H9 (cell line): ENCODE measurements at regions not wholly inside any gene's neighbourhood (a gene's known extent, or its start where the extent isn't known, plus 50 kb on each side); places are given as distances from the start of the nearest gene placed in this dataset.

ENCODE experiments used
- DNase-seq: peaks from one replicate; pipeline ENCODE4 v3.0.0-alpha.2; 2017
- H2AFZ ChIP-seq: one replicate; pipeline ENCODE4 v1.6.1; 2013; ENCODE audit warnings: mild to moderate bottlenecking, low read length, control low read depth, moderate library complexity
- H2AK5ac ChIP-seq: 2 replicates; pipeline ENCODE4 v1.6.1; 2013; ENCODE audit warnings: low read length, control low read depth, mixed read lengths; ENCODE audit not compliant: insufficient read length
- H2BK120ac ChIP-seq: one replicate; pipeline ENCODE4 v1.6.1; 2013; ENCODE audit warnings: low read depth, mild to moderate bottlenecking, low read length, control low read depth, inconsistent platforms; ENCODE audit not compliant: poor library complexity, severe bottlenecking
- H2BK12ac ChIP-seq: 2 replicates; pipeline ENCODE4 v1.6.1; 2013; ENCODE audit warnings: low read length, control low read depth, mixed read lengths, low read depth; ENCODE audit not compliant: insufficient read length
- H2BK15ac ChIP-seq: 2 replicates; pipeline ENCODE4 v1.6.1; 2013; ENCODE audit warnings: low read depth, low read length, control low read depth
- H2BK20ac ChIP-seq: one replicate; pipeline ENCODE4 v1.6.1; 2013; ENCODE audit warnings: low read depth, mild to moderate bottlenecking, low read length, control low read depth, inconsistent platforms; ENCODE audit not compliant: poor library complexity, severe bottlenecking
- H2BK5ac ChIP-seq: 2 replicates; pipeline ENCODE4 v1.6.1; 2013; ENCODE audit warnings: low read length, control low read depth, mixed read lengths; ENCODE audit not compliant: insufficient read length
- H3K14ac ChIP-seq: 2 replicates; pipeline ENCODE4 v1.6.1; 2013; ENCODE audit warnings: low read length, control low read depth; ENCODE audit not compliant: insufficient read depth
- H3K18ac ChIP-seq: 2 replicates; pipeline ENCODE4 v1.6.1; 2013; ENCODE audit warnings: low read depth, mild to moderate bottlenecking, mixed read lengths, low read length, control low read depth; ENCODE audit not compliant: insufficient read length
- H3K23ac ChIP-seq: 2 replicates; pipeline ENCODE4 v1.6.1; 2013; ENCODE audit warnings: low read length, control low read depth, mixed read lengths, low read depth; ENCODE audit not compliant: insufficient read length
- H3K23me2 ChIP-seq: 2 replicates; pipeline ENCODE4 v1.6.1; 2013; ENCODE audit warnings: low read depth, mild to moderate bottlenecking, mixed read lengths, low read length, control low read depth; ENCODE audit not compliant: insufficient read length, poor library complexity, severe bottlenecking
- H3K27ac ChIP-seq: 2 replicates; pipeline ENCODE4 v1.5.1; 2013; ENCODE audit warnings: low read length, control low read depth, mixed read lengths, low read depth; ENCODE audit not compliant: insufficient read length
- H3K27me3 ChIP-seq: 2 replicates; pipeline ENCODE4 v1.6.1; 2013; ENCODE audit warnings: low read length, control low read depth, inconsistent platforms; ENCODE audit not compliant: insufficient read depth
- H3K4ac ChIP-seq: 2 replicates; pipeline ENCODE4 v1.6.1; 2013; ENCODE audit warnings: low read depth, mild to moderate bottlenecking, control low read depth, inconsistent platforms, low read length, moderate library complexity
- H3K4me1 ChIP-seq: 2 replicates; pipeline ENCODE4 v1.6.1; 2013; ENCODE audit warnings: low read length, control low read depth, inconsistent platforms; ENCODE audit not compliant: insufficient read depth
- H3K4me2 ChIP-seq: 2 replicates; pipeline ENCODE4 v1.6.1; 2013; ENCODE audit warnings: low read length, control low read depth, mixed read lengths; ENCODE audit not compliant: insufficient read length, insufficient read depth
- H3K56ac ChIP-seq: 2 replicates; pipeline ENCODE4 v1.6.1; 2013; ENCODE audit warnings: low read depth, mild to moderate bottlenecking, mixed read lengths, low read length, control low read depth; ENCODE audit not compliant: insufficient read length
- H3K79me1 ChIP-seq: 2 replicates; pipeline ENCODE4 v1.6.1; 2013; ENCODE audit warnings: low read depth, mild to moderate bottlenecking, moderate library complexity, low read length, control low read depth, inconsistent platforms; ENCODE audit not compliant: insufficient read depth, poor library complexity, severe bottlenecking
- H3K79me2 ChIP-seq: 2 replicates; pipeline ENCODE4 v1.6.1; 2013; ENCODE audit warnings: low read length, control low read depth, inconsistent platforms; ENCODE audit not compliant: insufficient read depth
- H3K9ac ChIP-seq: 2 replicates; pipeline ENCODE4 v1.6.1; 2013; ENCODE audit warnings: low read length, control low read depth, mixed read lengths; ENCODE audit not compliant: insufficient read length; ENCODE audit errors: extremely low read depth
- H3K9me3 ChIP-seq: one replicate; pipeline ENCODE4 v1.6.1; 2013; ENCODE audit warnings: low read depth, low read length, inconsistent platforms; ENCODE audit not compliant: control insufficient read depth
- H3T11ph ChIP-seq: one replicate; pipeline ENCODE4 v1.6.1; 2013; ENCODE audit warnings: mild to moderate bottlenecking, low read length, control low read depth, inconsistent platforms
- H4K20me1 ChIP-seq: one replicate; pipeline ENCODE4 v1.6.1; 2013; ENCODE audit not compliant: control insufficient read depth, insufficient read length, insufficient read depth
- H4K5ac ChIP-seq: 2 replicates; pipeline ENCODE4 v1.6.1; 2013; ENCODE audit warnings: low read depth, mild to moderate bottlenecking, mixed read lengths, low read length, control low read depth; ENCODE audit not compliant: insufficient read length
- H4K8ac ChIP-seq: replicated peaks from 2 replicates; pipeline ENCODE4 v1.6.1; 2013; ENCODE audit warnings: low read length, control low read depth, mixed read lengths, low read depth; ENCODE audit not compliant: insufficient read length
- H4K91ac ChIP-seq: 2 replicates; pipeline ENCODE4 v1.6.1; 2013; ENCODE audit warnings: low read depth, mild to moderate bottlenecking, moderate library complexity, mixed read lengths, low read length, control low read depth; ENCODE audit not compliant: insufficient read length
- H3K27ac Mint-ChIP-seq, 3 experiments: 2 replicates in 2 of 3; 3 replicates in 1 of 3; pipeline ENCODE4 v1.8.0; 2020 to 2021; ENCODE audit warnings: mixed read lengths in 3 of 3, mild to moderate bottlenecking in 1 of 3, moderate library complexity in 1 of 3
- H3K27me3 Mint-ChIP-seq: 2 replicates; pipeline ENCODE4 v1.8.0; 2021; ENCODE audit warnings: low read depth, mild to moderate bottlenecking, moderate library complexity, mixed read lengths
- H3K36me3 Mint-ChIP-seq, 3 experiments: 2 replicates in 2 of 3; 3 replicates in 1 of 3; pipeline ENCODE4 v1.8.0; 2020 to 2021; ENCODE audit warnings: low read depth in 3 of 3, mixed read lengths in 3 of 3; ENCODE audit not compliant: insufficient read depth in 1 of 3
- H3K4me1 Mint-ChIP-seq, 2 experiments: 2 replicates each; pipeline ENCODE4 v1.8.0; 2020; ENCODE audit warnings: mixed read lengths in 2 of 2
- H3K4me3 Mint-ChIP-seq, 2 experiments: 2 replicates in 1 of 2; 3 replicates in 1 of 2; pipeline ENCODE4 v1.8.0; 2020 to 2021; ENCODE audit warnings: mild to moderate bottlenecking in 2 of 2, mixed read lengths in 2 of 2, moderate library complexity in 1 of 2
- H3K9me3 Mint-ChIP-seq, 2 experiments: 2 replicates in 1 of 2; 3 replicates in 1 of 2; pipeline ENCODE4 v1.8.0; 2020; ENCODE audit warnings: mild to moderate bottlenecking in 2 of 2, mixed read lengths in 2 of 2, moderate library complexity in 1 of 2
- WGBS: extraction: QIAGEN DNeasy Blood & Tissue Kit; methylation state at CpG from one replicate; pipeline ENCODE4 v1.1.7; 2013; ENCODE audit warnings: missing lambda C conversion rate, low lambda C conversion rate, mixed read lengths; ENCODE audit not compliant: insufficient read length; ENCODE audit errors: extremely low coverage; 5-methylcytosine and 5-hydroxymethylcytosine counted together
- TF ChIP-seq, protein P1 (sequence below): fragments of 200-600 bp; sonication (generic); conservative IDR thresholded peaks from 3 replicates; pipeline ENCODE4 v1.8.0; 2021; ENCODE audit warnings: antibody characterized with exemption, mild to moderate bottlenecking

- Histone ChIP-seq H3K27ac (no peak overlapping the region), H3K9ac (no peak overlapping the region), H3K4me2 (no peak overlapping the region), H3K56ac (no peak overlapping the region), H4K8ac (no peak overlapping the region), H2AFZ (no peak overlapping the region), H4K5ac (no peak overlapping the region), H2BK120ac (no peak overlapping the region), H3K14ac (no peak overlapping the region), H3K18ac (no peak overlapping the region), H3K27me3 (no peaks in the 10 kb centered on the region), H3K4ac (no peak overlapping the region), H2BK12ac (no peak overlapping the region), H3K23me2 (no peaks in the 10 kb centered on the region), H3K9me3 (no peaks in the 10 kb centered on the region), H4K91ac (no peak overlapping the region), H4K20me1 (no peaks in the 10 kb centered on the region), H2BK20ac (no peak overlapping the region), H3K79me1 (no peaks in the 10 kb centered on the region), H3K79me2 (no peaks in the 10 kb centered on the region), H2BK5ac (no peak overlapping the region), H3T11ph (no peak overlapping the region), H3K4me1 (no peaks in the 10 kb centered on the region), H3K23ac (no peak overlapping the region), H2BK15ac (no peak overlapping the region; the same call in 1 of the 2 replicates), H2AK5ac (no peak overlapping the region)
- H3K27me3 Mint-ChIP-seq = peaks cover 4% of the 10 kb centered on the region
- H3K36me3 Mint-ChIP-seq = peaks cover 0 to 5% (median 0%) of the 10 kb centered on the region in 3 experiments; a peak in 3 of 7 replicates
- TF ChIP-seq, protein P1, sequence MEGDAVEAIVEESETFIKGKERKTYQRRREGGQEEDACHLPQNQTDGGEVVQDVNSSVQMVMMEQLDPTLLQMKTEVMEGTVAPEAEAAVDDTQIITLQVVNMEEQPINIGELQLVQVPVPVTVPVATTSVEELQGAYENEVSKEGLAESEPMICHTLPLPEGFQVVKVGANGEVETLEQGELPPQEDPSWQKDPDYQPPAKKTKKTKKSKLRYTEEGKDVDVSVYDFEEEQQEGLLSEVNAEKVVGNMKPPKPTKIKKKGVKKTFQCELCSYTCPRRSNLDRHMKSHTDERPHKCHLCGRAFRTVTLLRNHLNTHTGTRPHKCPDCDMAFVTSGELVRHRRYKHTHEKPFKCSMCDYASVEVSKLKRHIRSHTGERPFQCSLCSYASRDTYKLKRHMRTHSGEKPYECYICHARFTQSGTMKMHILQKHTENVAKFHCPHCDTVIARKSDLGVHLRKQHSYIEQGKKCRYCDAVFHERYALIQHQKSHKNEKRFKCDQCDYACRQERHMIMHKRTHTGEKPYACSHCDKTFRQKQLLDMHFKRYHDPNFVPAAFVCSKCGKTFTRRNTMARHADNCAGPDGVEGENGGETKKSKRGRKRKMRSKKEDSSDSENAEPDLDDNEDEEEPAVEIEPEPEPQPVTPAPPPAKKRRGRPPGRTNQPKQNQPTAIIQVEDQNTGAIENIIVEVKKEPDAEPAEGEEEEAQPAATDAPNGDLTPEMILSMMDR = no peak
- no CpG with 5 or more reads among the region's 8 CpGs for WGBS
- H3K27ac Mint-ChIP-seq = no peak overlapping the region
- H3K9me3 Mint-ChIP-seq = peaks cover 72 to 76% of the 10 kb centered on the region in 2 experiments
- DNase-seq = no peak
- no peak overlapping the region for H3K4me3 Mint-ChIP-seq
- H3K4me1 Mint-ChIP-seq = peaks cover 8 to 14% of the 10 kb centered on the region in 2 experiments
Observed at GRCh38 chrX:40326186-40326965, 228.6 kb upstream of the BCOR start.
